ENCODE measurements at regions not wholly inside any gene's neighbourhood (a gene's known extent, or its start where the extent isn't known, plus 50 kb on each side); places are given as distances from the start of the nearest gene placed in this dataset.

DNA sequence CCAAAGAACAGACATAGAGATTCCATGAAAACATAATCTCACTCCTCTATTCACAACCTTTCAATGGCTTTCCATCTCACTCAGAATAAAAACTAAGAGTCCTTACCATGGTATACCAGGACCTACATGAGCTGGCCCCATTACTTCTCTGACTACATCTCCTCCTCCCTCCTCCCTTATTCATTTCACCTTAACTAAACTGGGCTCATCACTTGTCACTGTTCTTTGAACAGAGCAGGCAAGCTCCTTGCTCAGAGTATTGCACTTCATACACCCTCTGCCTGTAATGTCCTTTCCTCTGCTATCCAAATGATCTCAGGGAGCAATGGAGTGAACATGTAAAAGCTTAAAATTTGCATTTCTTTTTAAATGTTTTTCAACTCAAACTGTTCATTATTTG, 142.0 kb downstream of the MRPL39 start:
- no peaks in the 10 kb centered on the region; a peak in 1 of 7 replicates for H3K27me3 ChIP-seq (replicated peaks in 1 of 4; ENCODE audit: control insufficient read depth in 3 of 4, extremely low read depth in 1 of 4, insufficient read depth in 3 of 4, low read length in 3 of 4)
- H4K91ac ChIP-seq (replicated peaks; ENCODE audit: insufficient read length, low read length) = no peak overlapping the region
- H2BK12ac ChIP-seq (ENCODE audit: low read depth, low read length) = no peak overlapping the region
- H3K23me2 ChIP-seq (ENCODE audit: low read depth, low read length) = no peaks in the 10 kb centered on the region
- no peak overlapping the region for H2BK15ac ChIP-seq (ENCODE audit: low read length)
- no peaks in the 10 kb centered on the region; a peak in 1 of 8 replicates for H3K36me3 ChIP-seq (ENCODE audit: control insufficient read depth in 2 of 4, insufficient read depth in 4 of 4, low read length in 3 of 4)
- no peaks in the 10 kb centered on the region for H3K4me1 ChIP-seq (replicated peaks in 1 of 4; ENCODE audit: control insufficient read depth in 3 of 4, insufficient read depth in 4 of 4, low read length in 3 of 4)
- no peak overlapping the region for H3K14ac ChIP-seq (ENCODE audit: insufficient read length)
- no peak overlapping the region for H2BK5ac ChIP-seq (ENCODE audit: low read depth, low read length)
- H3K9me3 ChIP-seq (ENCODE audit: insufficient read depth in 2 of 2, low read depth in 1 of 2, low read length in 1 of 2) = no peaks in the 10 kb centered on the region
- H2AFZ ChIP-seq (ENCODE audit: low read length) = no peak overlapping the region
- no peak for DNase-seq (ENCODE audit: low read depth in 1 of 2, low spot score in 2 of 2)
- no peak overlapping the region for H3K18ac ChIP-seq (ENCODE audit: extremely low read depth, low read length)
- no peak overlapping the region for H2AK5ac ChIP-seq (ENCODE audit: low read depth, low read length)
- TF ChIP-seq EP300 (IDR thresholded peaks at IDR 0.05; ENCODE audit: borderline replicate concordance in 1 of 2, low read depth in 2 of 2, low read length in 2 of 2) (no peak), JUN (IDR thresholded peaks at IDR 0.05; ENCODE audit: low read depth, low read length) (no peak), EZH2 (IDR thresholded peaks at IDR 0.05; ENCODE audit: low read depth, low read length, severe bottlenecking) (no peak), FOSL1 (IDR thresholded peaks at IDR 0.05; ENCODE audit: insufficient read depth, low read depth, low read length) (no peak), CHD1 (IDR thresholded peaks at IDR 0.05; ENCODE audit: low read depth, low read length) (no peak), HDAC2 (IDR thresholded peaks at IDR 0.05; ENCODE audit: borderline replicate concordance in 1 of 2, low read depth in 2 of 2, low read length in 2 of 2) (no peak)
- TF ChIP-seq, protein P1, sequence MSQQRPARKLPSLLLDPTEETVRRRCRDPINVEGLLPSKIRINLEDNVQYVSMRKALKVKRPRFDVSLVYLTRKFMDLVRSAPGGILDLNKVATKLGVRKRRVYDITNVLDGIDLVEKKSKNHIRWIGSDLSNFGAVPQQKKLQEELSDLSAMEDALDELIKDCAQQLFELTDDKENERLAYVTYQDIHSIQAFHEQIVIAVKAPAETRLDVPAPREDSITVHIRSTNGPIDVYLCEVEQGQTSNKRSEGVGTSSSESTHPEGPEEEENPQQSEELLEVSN (IDR thresholded peaks at IDR 0.05) = no peak
- TF ChIP-seq, protein P2, sequence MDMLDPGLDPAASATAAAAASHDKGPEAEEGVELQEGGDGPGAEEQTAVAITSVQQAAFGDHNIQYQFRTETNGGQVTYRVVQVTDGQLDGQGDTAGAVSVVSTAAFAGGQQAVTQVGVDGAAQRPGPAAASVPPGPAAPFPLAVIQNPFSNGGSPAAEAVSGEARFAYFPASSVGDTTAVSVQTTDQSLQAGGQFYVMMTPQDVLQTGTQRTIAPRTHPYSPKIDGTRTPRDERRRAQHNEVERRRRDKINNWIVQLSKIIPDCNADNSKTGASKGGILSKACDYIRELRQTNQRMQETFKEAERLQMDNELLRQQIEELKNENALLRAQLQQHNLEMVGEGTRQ (IDR thresholded peaks at IDR 0.05; ENCODE audit: low read length) = no peak
- POLR2A ChIA-PET (ENCODE audit: partially characterized antibody) = no interaction called here
- no peaks in the 10 kb centered on the region for H3K79me1 ChIP-seq (ENCODE audit: low read depth, low read length)
- CTCF ChIA-PET (ENCODE audit: partially characterized antibody) = interaction anchor here (1.1 kb wide), 1 partner anchor 42 kb away, joined by 3 read pairs; no protein-coding TSS in a partner anchor
- H3K4ac ChIP-seq (replicated peaks; ENCODE audit: insufficient read length, low read depth, low read length) = no peak overlapping the region
- no peak overlapping the region for H4K8ac ChIP-seq (ENCODE audit: extremely low read depth, insufficient read depth, low read length)
- H4K5ac ChIP-seq (ENCODE audit: insufficient read length, low read depth, low read length) = no peak overlapping the region
- H3K23ac ChIP-seq (ENCODE audit: insufficient read length) = no peak overlapping the region
- H3K4me3 ChIP-seq (ENCODE audit: extremely low read depth in 1 of 4, insufficient read depth in 2 of 4, low read depth in 3 of 4, low read length in 4 of 4) = no peak overlapping the region
- no peak overlapping the region for H3K4me2 ChIP-seq (ENCODE audit: insufficient read depth in 1 of 2, low read depth in 2 of 2, low read length in 2 of 2)
- no peaks in the 10 kb centered on the region for H4K20me1 ChIP-seq (replicated peaks in 1 of 2; ENCODE audit: control insufficient read depth in 1 of 2, insufficient read depth in 2 of 2, low read length in 2 of 2)
- H3K9ac ChIP-seq (replicated peaks in 1 of 4; ENCODE audit: extremely low read depth in 1 of 4, low read depth in 3 of 4, low read length in 3 of 4) = no peak overlapping the region
- H2BK120ac ChIP-seq (replicated peaks; ENCODE audit: low read depth, low read length) = no peak overlapping the region
- no peak overlapping the region for H3K56ac ChIP-seq (replicated peaks; ENCODE audit: insufficient read length, low read depth, low read length)
- H3K79me2 ChIP-seq (ENCODE audit: control insufficient read depth in 1 of 2, insufficient read depth in 2 of 2, low read length in 2 of 2) = no peaks in the 10 kb centered on the region
- no peak for FAIRE-seq
- H3K27ac ChIP-seq (ENCODE audit: low read depth, low read length) = no peak overlapping the region
- H2BK20ac ChIP-seq (ENCODE audit: low read length) = no peak overlapping the region
